Anterior cingulate cortex (tissue), 58 donors: ENCODE measurements at regions not wholly inside any gene's neighbourhood (a gene's known extent, or its start where the extent isn't known, plus 50 kb on each side); places are given as distances from the start of the nearest gene placed in this dataset.
"Not testable (repeated sequence)": the region's sequence is repeated elsewhere in the genome, so short reads cannot be mapped to it uniquely, and the experiment has no call there.

Experiments
- DNase-seq, 58 donors: peaks; one replicate each; lab custom pipeline; 2025; lab: John Stamatoyannopoulos, UW

DNA sequence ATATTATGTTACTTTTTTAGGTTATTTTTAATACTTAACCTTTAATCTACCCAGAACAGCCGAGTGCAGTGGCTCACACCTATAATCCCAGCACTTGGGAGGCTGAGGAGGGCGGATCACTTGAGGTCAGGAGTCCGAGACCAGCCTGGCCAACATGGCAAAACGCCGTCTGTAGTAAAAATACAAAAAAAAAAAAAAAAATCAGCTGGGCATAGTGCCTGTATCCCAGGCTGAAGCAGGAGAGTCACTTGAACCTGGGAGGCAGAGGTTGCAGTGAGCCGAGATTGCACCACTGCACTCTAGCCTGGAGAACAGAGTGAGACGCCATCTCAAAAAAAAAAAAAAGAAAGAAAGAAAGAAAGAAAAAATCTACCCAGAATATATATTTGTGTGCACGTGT, 939.8 kb downstream of the TYW1 start:
- DNase-seq: not testable (repeated sequence)

DNA sequence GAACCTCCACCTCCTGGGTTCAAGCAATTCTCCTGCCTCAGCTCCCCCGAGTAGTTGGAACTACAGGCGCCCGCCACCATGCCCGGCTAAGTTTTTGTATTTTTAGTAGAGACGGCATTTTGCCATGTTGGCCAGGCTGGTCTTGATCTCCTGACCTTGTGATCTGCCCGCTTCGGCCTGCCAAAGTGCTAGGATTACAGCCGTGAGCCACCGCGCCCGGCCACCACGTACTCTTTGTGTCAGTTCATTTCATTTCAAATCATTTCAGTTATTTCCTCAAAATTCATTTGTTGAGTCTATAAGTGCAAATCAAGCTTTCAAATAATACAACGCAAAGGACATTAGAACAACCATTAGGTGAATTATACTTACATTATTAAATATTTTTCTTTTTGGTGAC, 943.8 kb downstream of the TYW1 start:
- DNase-seq: no peak

- no peak for DNase-seq
These were observed 950.6 kb downstream of the TYW1 start for GRCh38 chr7:67947191-67947590.

- no peak for DNase-seq
These were observed 951.0 kb downstream of the TYW1 start for GRCh38 chr7:67947646-67948045.

DNA sequence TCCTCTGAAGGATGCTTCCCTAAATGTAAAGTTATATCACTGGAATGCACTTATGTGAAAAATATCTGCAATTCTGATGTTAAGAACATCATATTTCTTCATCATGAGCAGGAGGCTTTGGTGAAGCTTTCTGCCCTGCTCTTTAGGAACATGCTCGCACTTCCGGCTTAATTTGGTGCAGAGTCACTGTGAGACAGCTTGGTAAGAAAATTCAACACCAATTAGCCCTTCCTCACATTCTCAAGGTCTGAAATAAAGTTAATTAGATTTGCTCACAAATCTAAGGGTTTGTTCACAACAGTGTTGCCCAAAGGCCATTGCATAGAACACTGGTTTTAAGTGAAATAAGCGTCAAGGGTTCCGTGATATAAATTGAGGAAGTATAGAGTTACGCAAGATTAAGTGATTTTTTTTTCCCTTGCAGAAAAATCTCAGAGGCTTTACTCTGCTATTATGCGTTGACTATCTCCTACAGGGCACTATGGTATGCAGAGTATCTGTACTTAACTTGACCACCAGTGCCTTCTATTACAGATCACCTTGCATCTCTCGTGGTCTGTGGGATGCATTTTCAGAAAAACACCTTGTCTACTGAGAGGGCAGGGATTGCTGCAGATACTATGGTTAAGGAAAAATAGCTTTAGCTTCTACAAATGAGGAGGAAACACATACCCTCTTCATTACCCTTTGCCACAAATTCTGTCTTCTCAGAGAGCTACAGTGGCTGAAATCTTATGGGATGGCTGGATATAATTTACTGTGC, 953.9 kb downstream of the TYW1 start:
- no peak for DNase-seq

DNA sequence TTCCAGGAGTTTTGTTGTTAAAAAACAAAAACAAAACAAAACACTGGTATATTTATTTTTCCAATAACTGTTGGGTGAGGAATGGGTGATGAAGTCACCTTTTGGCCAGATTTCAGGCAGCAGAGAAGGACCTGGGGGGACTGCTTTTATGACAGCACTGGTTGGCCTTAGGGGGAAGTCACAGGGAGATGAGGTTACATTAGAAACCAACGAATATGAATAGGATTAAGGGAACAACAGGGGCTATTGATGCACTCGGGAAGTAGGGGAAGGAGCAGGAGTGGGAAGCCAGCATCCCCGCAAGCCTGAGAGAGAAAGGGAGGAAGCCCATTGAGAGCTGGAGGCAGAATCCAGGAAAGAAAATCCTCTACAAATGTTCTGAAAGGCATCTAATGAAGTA, 958.4 kb downstream of the TYW1 start:
- peak in 1 of 58 donors; percentile 1 for DNase-seq

GRCh38 chr7:67962863-67963262, 966.2 kb downstream of the TYW1 start:
- DNase-seq: no peak

DNA sequence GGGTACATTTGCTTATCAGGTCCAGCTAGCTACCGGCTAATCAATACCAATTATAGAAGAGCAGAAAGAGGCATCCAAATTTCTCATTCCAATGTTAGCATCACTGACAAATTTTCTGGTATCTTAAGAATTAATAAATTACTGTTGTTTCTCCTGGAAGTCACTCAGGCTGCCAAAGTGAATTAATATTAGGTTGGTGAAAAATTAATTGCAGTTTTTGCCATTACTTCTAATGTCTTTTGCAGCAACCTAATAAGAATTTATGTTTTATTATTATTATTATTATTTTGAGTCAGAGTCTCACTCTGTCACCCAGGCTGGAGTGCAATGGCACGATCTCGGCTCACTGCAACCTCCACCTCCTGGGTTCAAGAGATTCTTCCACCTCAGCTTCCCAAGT, 979.9 kb downstream of the TYW1 start:
- no peak for DNase-seq

DNA sequence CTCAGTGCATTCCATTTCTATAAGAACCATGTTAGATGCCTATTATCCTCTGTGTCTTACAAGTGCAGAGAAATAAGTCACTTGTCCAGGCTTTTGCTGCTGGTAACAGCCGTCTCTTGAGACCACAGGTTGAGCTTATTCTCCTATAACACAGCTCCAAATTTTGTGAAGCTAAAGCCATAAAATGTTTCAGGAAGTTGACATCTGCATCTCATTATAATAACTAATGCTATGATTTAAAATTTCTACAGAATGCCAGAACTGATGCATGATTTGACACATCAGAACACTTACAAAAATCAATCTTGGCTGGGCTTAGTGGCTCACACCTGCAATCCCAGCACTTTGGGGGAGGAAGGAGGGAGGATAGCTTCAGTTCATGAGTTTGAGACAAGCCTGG, 986.9 kb downstream of the TYW1 start:
- DNase-seq: no peak

GRCh38 chr7:67984326-67984725, 987.7 kb downstream of the TYW1 start:
- DNase-seq: no peak

- peak in 1 of 58 donors; percentile 5 for DNase-seq
These were observed 992.5 kb downstream of the TYW1 start for GRCh38 chr7:67989142-67989541.

- no peak for DNase-seq
These were observed 993.4 kb downstream of the TYW1 start for GRCh38 chr7:67990003-67990402.

GRCh38 chr7:67990716-67991115, 994.1 kb downstream of the TYW1 start:
- no peak for DNase-seq

- DNase-seq: no peak
These were observed 995.7 kb downstream of the TYW1 start for GRCh38 chr7:67992287-67992686.

DNA sequence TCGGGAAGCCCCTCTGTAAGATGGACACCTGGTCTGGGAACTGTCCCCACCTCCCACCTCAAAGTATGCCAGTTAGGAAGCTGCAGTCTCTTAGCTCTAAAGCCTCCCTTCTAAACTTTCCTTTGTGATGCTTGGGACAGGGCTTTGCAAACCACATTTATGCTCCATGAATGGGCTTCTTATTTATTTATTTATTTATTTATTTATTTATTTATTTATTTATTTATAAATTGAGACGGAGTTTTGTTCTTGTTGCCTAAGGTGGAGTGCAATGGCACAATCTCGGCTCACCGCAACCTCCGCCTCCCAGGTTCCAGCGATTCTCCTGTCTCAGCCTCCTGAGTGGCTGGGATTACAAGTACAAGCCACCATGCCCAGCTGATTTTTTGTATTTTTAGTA, 1009.4 kb downstream of the TYW1 start:
- DNase-seq: no peak

DNA sequence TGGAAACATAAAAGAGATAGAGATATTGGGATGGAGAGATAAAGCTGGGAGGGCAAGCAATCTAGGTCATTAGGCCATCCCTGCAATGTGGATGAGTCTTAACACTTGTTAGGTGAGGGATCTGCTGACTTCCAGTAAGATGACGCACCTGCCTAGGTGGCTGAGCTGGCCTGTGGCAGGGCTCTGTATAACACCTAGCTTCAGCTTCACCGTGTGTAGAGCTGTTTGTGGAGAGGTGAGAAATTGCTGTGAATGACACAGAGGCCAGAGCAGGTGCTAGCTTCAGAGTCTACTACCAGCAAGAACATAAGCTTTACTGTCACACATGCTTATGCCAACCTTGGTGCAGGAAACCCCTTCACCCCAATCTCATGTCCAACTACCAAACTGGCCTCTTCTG, 1010.0 kb downstream of the TYW1 start:
- DNase-seq: no peak

DNA sequence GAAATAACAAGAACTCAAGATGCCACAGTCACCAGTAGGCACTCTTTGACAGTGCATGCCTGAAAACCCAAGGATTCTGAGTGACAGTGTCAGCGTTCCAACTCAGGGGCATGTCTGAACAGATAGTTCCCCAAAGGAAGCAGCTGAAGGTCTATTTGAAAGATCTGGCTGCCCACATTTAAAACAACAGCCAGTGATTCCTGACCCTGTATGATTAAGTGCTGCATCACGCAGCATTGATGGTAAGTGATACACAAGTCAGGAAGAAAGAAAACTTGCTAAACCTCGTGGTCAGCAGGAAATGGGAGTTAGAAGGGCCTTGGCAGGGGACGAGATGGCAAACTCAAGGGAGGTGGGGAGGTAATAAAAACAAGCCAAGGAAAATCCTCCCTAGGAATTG, 1013.1 kb downstream of the TYW1 start:
- no peak for DNase-seq

- no peak for DNase-seq
These were observed 1017.6 kb downstream of the TYW1 start for GRCh38 chr7:68014031-68014736.

GRCh38 chr7:68015122-68015977, 1018.7 kb downstream of the TYW1 start:
- no peak for DNase-seq

- no peak for DNase-seq
These were observed 1019.4 kb downstream of the TYW1 start for GRCh38 chr7:68015978-68016532.

DNA sequence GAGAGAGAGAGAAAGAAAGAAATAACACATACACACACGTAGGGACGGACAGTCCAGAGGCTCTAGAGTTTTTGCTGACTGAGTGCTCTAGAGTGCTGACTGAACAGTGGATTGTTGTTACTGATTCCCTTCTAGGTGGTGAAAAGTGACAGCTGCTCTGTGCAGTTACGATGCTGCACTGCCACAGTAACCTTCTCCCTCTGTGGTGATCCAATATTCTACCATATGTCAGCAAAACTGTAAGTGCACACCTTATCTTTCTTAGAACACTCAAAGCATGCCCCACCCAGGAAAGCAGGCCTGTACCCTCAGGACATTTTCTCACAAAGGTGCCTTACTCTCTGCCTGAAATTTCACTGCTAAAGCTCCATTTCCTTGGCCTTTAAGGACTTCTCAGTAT, 1023.5 kb downstream of the TYW1 start:
- DNase-seq: no peak
